NCI-H748 (cell line): ENCODE measurements at regions not wholly inside any gene's neighbourhood (a gene's known extent, or its start where the extent isn't known, plus 50 kb on each side); places are given as distances from the start of the nearest gene placed in this dataset.
"Not testable (repeated sequence)": the region's sequence is repeated elsewhere in the genome, so short reads cannot be mapped to it uniquely, and the experiment has no call there.

Experiments
- DNase-seq: peaks from one replicate; lab custom pipeline; 2025; ENCODE audit not compliant: unreplicated experiment; lab: John Stamatoyannopoulos, UW

DNA sequence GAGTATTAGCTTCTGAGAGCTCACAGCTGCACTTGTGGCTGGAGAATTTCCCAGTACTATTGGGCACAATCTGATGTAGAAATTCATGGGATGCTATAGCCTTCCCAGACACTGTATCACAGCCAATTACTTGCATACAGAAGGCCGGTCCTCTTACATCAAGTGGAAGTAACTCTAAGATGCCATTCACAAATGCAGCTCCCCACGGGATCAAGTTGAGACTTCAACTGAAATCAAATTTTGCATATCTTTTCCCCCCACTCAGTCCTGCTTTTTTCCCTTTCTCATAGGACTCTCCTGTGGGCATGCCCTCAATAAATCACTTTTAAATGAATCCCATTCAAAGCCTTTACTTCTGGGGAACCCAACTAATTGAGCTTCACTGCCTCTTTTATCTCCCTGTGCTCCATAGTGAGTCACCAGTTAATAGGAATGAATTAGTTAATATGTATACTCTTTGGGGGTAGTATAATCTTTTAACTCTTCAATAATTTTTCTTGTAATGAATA, 1970.8 kb downstream of the OLFM4 start:
- DNase-seq: no peak

DNA sequence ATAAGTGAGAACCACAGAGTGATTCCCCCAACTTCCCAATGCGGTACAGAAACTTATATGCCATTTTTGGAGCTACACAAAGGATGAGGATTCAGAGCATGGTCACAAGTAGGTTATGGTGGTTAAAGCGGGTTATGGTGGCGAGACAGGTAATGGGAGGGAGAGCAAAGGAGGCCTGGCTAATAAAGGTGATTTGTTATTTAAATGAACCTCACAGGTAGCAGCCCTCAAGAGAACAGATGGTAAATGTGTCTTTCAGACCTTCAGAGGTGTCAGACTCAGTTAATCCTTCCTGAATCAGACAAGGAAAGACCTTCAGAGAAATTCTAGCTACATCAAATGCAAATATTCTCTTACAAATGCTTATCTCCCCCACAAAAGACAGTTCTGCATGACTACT, 1971.4 kb downstream of the OLFM4 start:
- DNase-seq: no peak

- no peak for DNase-seq
These were observed 1972.2 kb downstream of the OLFM4 start for GRCh38 chr13:55000844-55001243.

DNA sequence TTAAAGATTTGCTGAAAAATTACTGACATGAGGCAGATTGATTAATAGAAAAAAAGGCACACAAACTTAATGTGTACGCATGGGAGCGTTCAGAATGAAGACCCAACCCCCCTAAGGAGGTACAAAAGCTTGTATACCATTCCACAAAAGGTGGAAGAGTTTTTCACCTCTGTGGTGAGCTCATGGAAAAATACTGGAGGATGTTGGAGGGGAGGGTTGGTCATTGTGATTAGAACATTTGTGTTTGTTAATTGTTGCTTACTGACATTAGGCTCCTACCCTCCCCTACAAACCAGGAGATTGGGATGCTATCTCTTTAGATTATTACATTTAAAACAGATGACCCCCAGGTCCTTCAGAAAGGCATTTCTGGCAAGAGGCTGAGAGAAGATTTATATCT, 1973.3 kb downstream of the OLFM4 start:
- DNase-seq: no peak

DNA sequence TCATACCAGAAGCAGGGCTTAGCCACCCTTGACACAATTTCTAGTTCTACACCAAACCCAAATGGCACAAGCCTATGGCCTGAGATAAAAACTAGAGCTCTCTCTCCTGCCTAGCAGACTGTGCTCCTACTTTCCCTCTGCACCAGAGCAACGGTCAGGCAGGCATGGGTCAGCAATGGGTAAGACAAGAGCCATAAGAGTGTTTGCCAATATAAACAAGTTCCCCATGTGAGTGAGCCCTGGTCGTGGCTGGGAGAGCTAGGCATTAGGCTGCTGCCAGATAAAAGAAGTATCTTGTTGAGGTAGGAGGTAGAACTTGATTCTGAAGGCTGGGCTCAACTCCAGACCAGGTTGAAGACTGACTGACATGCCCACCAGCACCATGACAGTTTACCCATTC, 1979.1 kb downstream of the OLFM4 start:
- no peak for DNase-seq

DNA sequence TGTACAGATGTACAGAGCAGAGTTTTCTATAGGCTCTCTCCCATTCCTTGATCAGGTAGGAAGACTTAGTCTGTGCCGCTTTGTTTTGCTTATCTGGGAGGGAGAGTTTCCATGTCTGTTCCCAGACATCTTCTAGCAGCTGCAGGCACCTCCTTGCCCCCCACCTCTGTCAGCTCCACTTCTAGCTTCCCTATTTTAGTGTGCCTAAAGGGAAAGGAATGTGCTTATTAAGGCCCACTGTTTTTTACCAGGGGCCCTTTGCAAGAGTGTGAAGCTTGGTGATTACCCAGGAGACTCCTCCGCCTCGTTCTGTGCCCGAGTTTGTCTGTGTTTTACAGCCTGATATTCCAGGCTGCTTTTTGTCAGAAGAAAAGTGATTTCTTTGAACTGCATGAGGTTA, 1984.4 kb downstream of the OLFM4 start:
- DNase-seq: no peak

DNA sequence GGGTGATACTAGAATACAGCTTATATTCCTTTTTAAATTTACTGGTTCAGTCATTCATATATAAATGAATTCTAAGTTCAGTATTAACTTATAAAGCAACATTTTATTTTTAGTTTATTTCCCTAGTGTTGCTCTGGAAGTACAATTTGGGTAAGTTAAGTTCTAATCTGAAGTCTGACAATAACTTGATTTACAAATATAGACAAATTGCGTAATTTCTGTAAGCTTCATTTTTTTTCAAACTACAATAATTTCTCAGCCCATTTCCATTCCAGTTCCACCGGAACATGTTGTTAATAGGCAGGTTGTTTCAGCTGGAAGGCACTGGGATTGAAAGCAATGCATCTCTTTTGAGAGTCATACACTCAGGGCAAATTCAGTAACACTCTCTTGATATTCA, 2000.7 kb downstream of the OLFM4 start:
- DNase-seq: no peak

- DNase-seq: no peak
These were observed 2009.6 kb downstream of the OLFM4 start for GRCh38 chr13:55038230-55038629.

DNA sequence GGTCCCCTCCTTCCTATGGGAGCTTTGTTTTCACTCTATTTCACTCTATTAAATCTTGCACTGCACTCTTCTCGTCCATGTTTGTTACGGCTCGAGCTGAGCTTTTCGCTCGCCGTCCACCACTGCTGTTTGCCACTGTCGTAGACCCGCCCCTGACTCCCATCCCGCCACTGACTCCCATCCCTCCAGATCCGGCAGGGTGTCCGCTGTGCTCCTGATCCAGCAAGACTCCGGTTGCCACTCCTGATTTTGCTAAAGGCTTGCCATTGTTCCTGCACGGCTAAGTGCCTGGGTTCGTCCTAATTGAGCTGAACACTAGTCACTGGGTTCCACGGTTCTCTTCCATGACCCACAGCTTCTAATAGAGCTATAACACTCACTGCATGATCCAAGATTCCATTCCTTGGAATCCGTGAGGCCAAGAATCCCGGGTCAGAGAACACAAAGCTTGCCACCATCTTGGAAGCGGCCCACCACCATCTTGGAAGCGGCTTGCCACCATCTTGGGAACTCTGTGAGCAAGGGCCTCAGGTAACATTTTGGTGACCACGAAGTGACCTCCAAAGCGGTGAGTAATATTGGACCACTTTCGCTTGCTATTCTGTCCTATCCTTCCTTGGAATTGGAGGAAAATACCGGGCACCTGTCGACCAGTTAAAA, 2025.4 kb downstream of the OLFM4 start:
- not testable (repeated sequence) for DNase-seq

DNA sequence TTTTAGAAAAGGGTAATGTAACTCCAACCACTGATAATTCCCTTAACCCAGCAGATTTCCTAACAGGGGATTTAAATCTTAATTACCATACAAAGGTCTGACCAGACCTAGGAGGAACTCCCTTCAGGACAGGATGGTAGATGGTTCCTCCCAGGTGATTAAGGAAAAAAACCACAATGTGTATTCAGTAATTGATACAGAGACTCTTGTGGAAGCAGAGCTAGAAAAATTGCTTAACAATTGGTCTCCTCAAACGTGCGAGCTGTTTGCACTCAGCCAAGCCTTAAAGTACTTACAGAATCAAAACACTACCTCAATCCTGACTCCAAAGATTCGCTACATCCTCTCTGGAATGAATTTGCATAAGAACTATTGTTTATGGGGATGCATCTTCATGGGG, 2027.1 kb downstream of the OLFM4 start:
- peak; percentile 91 for DNase-seq

DNA sequence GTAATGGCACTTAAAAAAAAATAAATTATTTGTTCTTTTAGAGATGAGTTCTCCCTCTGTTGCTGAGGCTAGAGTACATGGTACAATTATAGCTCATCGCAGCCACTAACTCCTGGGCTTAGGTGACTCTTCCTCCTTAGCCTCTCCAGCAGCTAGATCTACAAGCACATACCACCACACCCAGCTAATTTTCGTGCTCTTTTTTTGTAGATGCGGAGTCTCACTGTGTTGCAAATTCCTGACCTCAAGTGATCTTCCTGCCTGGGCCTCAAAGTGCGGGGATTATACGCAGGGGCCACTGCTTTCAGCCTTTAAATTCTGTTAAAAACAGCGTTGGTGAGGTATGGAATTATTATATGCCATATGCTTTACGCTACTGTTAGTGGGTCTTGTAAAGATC, 2034.0 kb downstream of the OLFM4 start:
- DNase-seq: no peak

- DNase-seq: no peak
These were observed 2039.3 kb downstream of the OLFM4 start for GRCh38 chr13:55067946-55068345.

GRCh38 chr13:55069746-55070145, 2041.1 kb downstream of the OLFM4 start:
- no peak for DNase-seq

- DNase-seq: no peak
These were observed 2044.4 kb downstream of the OLFM4 start for GRCh38 chr13:55073000-55073399.

DNA sequence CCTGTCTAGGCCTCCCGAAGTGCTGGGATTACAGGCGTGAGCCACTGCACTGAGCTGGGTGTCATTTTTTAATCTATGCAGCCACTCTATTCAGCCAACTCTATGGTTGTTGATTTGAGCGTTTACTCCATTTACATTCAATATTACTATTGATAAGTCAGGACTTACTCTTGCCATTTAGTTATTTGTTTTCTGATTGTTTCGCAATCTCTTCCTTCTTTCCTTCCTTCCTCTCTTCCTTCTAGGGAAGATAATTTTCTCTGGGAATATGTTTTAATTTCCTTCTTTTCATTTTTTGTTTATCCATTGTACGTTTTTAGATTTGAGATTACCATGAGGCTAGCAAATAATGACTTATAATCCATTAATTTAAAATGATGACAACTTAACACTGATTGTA, 2056.0 kb downstream of the OLFM4 start:
- no peak for DNase-seq

DNA sequence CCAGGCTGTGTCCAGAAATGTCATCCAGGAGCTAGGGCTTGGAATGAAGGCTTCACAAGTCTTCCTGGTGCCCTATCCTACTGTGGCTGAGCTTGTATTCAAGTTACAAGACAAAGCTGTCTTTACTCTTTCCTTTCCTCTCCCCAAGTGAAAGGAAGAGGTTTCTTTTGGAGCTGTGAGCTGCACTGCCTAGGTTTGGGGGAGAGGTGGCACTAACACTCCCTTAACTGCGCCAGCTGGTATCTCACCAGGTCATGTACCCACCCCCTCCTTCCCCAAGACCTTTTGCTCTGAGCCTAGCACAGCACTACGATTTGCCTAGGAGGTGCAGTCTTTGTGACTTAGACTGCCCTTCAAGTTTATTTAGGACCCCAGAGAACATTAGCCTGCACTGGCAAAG, 2053.6 kb upstream of the PRR20A start:
- no peak for DNase-seq

GRCh38 chr13:55090612-55091011, 2050.1 kb upstream of the PRR20A start:
- DNase-seq: no peak

GRCh38 chr13:55091172-55091571, 2049.5 kb upstream of the PRR20A start:
- no peak for DNase-seq

GRCh38 chr13:55106509-55106908, 2034.2 kb upstream of the PRR20A start:
- no peak for DNase-seq

DNA sequence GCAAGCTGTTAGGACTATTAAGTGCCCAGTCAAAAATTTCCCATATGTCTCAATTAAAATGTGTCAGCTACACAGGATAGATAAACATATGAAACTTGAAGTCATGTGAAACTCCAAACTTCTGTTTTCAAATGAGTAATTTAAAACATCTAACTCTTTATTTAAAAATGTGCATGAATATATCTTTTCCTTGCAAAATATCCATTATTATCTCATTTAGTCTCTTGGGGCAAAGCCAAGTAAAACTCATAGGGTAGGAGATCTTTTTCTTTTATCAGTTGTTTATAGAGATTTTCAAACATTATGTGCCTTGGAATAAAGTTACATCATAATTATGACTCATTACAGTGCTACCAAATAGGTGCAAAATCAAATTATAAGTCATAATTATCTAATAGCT, 2020.1 kb upstream of the PRR20A start:
- DNase-seq: no peak

GRCh38 chr13:55155046-55155445, 1985.7 kb upstream of the PRR20A start:
- DNase-seq: peak; percentile 82

DNA sequence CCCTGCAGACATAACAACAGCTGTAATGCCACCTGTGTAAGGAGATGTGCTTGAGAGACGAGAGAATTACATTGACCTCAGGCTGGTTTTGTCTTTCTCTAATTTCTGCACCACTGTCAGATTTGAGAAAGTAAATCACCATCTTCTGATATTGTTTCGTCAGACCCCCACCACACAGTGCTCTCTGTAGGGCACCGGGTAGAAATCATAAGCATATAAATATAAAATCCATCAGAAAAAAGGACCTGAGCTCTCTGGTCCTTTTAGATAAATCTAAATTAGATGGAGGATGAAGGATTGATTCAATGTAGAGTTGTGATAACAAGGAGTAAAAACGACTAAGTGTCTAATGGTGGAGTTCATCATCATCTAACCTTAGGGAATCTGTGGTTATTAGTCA, 1981.0 kb upstream of the PRR20A start:
- DNase-seq: peak; percentile 6

GRCh38 chr13:55160867-55161266, 1979.9 kb upstream of the PRR20A start:
- DNase-seq: peak; percentile 98
